Peyer's patch (tissue), 4 donors: ENCODE measurements at regions not wholly inside any gene's neighbourhood (a gene's known extent, or its start where the extent isn't known, plus 50 kb on each side); places are given as distances from the start of the nearest gene placed in this dataset.

ENCODE experiments used
- POLR2A ChIP-seq, 2 donors: fragments of 450-650 bp; IDR thresholded peaks; one replicate each; pipeline ENCODE4 v1.5.1; 2017; ENCODE audit warnings: antibody characterized with exemption in 2 of 2, mild to moderate bottlenecking in 2 of 2, moderate library complexity in 2 of 2
- TF ChIP-seq, protein P1 (sequence below), 6 experiments: fragments of 450-650 bp in 4 of 6; fragments of 200-600 bp in 2 of 6; sonication (generic) in 1 of 6; IDR thresholded peaks; one replicate each; pipeline ENCODE4 v1.5.1; 2017 to 2019; ENCODE audit warnings: antibody characterized with exemption in 6 of 6, mild to moderate bottlenecking in 3 of 6, moderate library complexity in 1 of 6

- no peak for TF ChIP-seq POLR2A (IDR thresholded peaks at IDR 0.05)
- TF ChIP-seq, protein P1, sequence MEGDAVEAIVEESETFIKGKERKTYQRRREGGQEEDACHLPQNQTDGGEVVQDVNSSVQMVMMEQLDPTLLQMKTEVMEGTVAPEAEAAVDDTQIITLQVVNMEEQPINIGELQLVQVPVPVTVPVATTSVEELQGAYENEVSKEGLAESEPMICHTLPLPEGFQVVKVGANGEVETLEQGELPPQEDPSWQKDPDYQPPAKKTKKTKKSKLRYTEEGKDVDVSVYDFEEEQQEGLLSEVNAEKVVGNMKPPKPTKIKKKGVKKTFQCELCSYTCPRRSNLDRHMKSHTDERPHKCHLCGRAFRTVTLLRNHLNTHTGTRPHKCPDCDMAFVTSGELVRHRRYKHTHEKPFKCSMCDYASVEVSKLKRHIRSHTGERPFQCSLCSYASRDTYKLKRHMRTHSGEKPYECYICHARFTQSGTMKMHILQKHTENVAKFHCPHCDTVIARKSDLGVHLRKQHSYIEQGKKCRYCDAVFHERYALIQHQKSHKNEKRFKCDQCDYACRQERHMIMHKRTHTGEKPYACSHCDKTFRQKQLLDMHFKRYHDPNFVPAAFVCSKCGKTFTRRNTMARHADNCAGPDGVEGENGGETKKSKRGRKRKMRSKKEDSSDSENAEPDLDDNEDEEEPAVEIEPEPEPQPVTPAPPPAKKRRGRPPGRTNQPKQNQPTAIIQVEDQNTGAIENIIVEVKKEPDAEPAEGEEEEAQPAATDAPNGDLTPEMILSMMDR (IDR thresholded peaks at IDR 0.05): no peak
Measured at GRCh38 chr9:16306586-16306985, 563.9 kb downstream of the BNC2 start.
